ENCODE measurements at regions not wholly inside any gene's neighbourhood (a gene's known extent, or its start where the extent isn't known, plus 50 kb on each side); places are given as distances from the start of the nearest gene placed in this dataset.
"Not testable (repeated sequence)": the region's sequence is repeated elsewhere in the genome, so short reads cannot be mapped to it uniquely, and the experiment has no call there.

GRCh38 chr2:107721586-107721985, 105.1 kb upstream of the RGPD4 start:
- no peak overlapping the region for H3K4me3 ChIP-seq (ENCODE audit: low read depth, low read length)
- no peak for TF ChIP-seq CTCF (IDR thresholded peaks at IDR 0.05; ENCODE audit: borderline replicate concordance, insufficient read depth, low read depth, low read length)

DNA sequence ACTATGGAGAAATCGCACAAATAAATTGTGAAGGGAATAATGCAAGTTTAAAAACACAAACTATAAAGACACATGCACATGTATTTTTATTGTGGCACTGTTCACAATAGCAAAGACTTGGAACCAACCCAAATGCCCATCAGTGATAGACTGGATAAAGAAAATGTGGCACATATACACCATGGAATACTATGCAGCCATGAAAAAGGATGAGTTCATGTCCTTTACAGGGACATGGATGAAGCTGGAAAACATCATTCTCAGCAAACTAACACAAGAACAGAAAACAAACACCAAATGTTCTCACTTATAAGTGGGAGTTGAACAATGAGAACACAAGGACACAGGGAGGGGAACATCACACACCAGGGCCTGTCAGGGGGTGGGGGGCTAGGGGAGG, 100.9 kb upstream of the RGPD4 start:
- not testable (repeated sequence) for H3K4me3 ChIP-seq (ENCODE audit: low read depth, low read length)

DNA sequence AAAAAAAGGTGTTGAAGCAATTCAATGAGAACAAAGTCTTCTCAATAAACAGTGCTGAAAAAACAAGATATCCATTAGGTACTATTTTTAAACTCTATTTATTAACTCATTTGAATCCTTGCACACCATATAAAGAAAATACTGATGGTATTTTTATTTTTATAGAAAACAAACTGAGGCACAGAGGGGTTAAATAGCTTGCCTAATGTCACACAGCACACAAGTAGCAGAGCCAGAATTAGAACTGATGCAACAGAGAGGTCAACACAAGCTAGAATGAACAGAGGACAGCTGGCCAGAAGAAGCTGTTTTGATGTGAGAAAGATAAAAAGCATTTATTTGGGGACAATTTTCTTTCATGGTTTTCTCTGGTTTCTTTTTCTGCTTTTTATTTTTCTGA, 99.4 kb upstream of the RGPD4 start:
- no peak for TF ChIP-seq CTCF (IDR thresholded peaks at IDR 0.05; ENCODE audit: borderline replicate concordance, insufficient read depth, low read depth, low read length)
- H3K4me3 ChIP-seq (ENCODE audit: low read depth, low read length), result no peak overlapping the region

DNA sequence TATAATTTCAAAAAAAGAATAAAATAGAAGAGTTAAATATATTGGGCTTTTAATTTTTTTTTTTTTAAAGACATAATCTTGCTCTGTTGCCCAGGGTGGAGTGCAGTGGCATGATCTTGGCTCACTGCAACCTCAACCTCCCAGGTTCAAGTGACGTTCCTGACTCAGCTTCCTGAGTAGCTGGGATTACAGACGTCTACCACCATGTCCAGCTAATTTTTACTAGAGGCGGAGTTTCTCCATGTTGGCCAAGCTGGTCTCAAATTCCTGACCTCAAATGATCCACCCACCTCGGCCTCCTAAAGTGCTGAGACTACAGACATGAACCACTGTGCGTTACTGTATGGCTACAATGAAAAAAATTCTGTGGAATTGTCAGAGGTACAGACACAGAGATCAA, 98.1 kb upstream of the RGPD4 start:
- no peak overlapping the region for H3K4me3 ChIP-seq (ENCODE audit: low read depth, low read length)

GRCh38 chr2:107729440-107729839, 97.3 kb upstream of the RGPD4 start:
- no peak for TF ChIP-seq CTCF (IDR thresholded peaks at IDR 0.05; ENCODE audit: borderline replicate concordance, insufficient read depth, low read depth, low read length)
- no peak overlapping the region for H3K4me3 ChIP-seq (ENCODE audit: low read depth, low read length)

More for the DNA sequence above, 98.1 kb upstream of the RGPD4 start:
- no peak for TF ChIP-seq CTCF (IDR thresholded peaks at IDR 0.05; ENCODE audit: borderline replicate concordance, insufficient read depth, low read depth, low read length)

DNA sequence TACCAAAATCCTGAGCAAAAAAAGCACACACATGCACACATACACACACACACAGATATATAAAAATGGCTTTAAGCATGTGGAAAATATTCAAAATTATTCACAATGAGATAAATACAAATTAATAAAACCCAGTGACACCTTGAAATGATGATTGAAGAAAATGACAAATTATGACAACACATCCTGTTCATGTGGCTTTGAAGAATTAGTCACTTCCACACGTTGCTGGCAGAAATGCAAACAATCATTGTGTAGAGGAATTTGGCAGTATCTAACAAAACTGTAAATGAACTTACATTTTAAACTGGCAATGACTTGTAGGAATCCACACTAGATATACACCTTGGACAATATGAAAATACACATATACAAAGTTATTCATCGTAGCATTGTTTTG, 95.8 kb upstream of the RGPD4 start:
- no peak overlapping the region for H3K4me3 ChIP-seq (ENCODE audit: low read depth, low read length)
- TF ChIP-seq CTCF (IDR thresholded peaks at IDR 0.05; ENCODE audit: borderline replicate concordance, insufficient read depth, low read depth, low read length), result no peak

DNA sequence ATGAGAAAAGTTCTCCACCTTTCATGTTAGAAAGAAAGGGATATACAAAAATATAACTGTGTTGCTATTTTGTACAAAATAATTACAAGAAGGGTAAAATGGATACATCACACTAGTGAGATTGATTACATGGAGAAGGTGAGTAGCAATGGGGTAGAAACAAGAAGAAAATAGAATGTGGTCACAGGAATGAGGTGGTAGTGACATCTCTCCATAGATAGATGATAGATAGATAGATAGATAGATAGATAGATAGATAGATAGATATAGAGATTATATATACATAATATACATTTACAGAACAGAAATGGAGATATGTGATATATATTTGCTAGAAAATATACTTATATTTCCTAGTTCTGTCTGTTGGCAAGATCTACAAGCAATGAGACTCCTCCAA, 95.3 kb upstream of the RGPD4 start:
- H3K4me3 ChIP-seq (ENCODE audit: low read depth, low read length), result no peak overlapping the region
- TF ChIP-seq CTCF (IDR thresholded peaks at IDR 0.05; ENCODE audit: borderline replicate concordance, insufficient read depth, low read depth, low read length), result no peak

GRCh38 chr2:107735201-107735600, 91.5 kb upstream of the RGPD4 start:
- no peak overlapping the region for H3K4me3 ChIP-seq (ENCODE audit: low read depth, low read length)
- no peak for TF ChIP-seq CTCF (IDR thresholded peaks at IDR 0.05; ENCODE audit: borderline replicate concordance, insufficient read depth, low read depth, low read length)

Measured in GM12875 (cell line).